Stimulated activated CD4-positive, alpha-beta T cell treated with anti-CD3 and anti-CD28 coated beads, Interleukin-1b, Interleukin-23, amount 100 ng/mL, for 24 hours (primary cell): ENCODE measurements at regions not wholly inside any gene's neighbourhood (a gene's known extent, or its start where the extent isn't known, plus 50 kb on each side); places are given as distances from the start of the nearest gene placed in this dataset.

Source experiments
- DNase-seq, 4 experiments: peaks; one replicate each; pipeline ENCODE4 v3.0.0-alpha.2; 2020; ENCODE audit warnings: low read depth in 4 of 4, low spot score in 1 of 4

- DNase-seq: no peak
Observed at GRCh38 chr3:102529452-102529851, 94.6 kb downstream of the ZPLD1 start.

DNA sequence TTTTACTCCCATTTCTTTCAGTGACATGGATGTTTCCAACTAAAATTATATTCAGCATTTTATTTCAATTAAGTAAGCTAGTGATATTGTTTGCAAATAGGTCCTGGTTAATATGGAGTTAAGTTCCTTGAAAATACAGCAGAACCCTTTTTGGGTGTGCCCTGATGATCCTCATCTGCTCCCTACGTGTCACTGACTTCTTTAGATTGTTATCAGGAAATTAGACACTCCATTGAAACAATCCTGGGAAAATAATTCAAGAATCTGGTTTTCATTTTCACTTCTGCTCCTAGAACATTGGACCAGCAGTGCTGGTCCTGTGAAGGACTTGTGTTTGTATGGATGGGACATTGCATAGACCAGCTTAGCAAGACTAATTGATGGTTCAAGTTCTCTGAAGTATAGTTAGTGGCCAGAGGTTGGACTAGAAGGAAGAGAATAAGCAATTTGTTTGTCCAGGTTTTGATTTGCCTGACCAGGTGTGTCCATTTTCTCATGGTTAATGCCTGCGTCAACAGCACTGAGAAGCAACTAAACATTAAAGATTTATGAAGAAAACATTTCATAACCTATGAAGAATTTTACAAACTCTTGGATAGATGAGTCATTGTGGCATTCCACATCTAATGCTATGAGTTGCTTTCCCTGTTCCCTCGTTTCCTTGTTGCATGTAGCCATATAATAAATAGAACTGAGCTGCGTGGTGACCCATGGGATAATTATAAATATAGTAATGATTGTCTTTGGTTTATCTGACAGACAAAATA, 95.8 kb downstream of the ZPLD1 start:
- no peak for DNase-seq

DNA sequence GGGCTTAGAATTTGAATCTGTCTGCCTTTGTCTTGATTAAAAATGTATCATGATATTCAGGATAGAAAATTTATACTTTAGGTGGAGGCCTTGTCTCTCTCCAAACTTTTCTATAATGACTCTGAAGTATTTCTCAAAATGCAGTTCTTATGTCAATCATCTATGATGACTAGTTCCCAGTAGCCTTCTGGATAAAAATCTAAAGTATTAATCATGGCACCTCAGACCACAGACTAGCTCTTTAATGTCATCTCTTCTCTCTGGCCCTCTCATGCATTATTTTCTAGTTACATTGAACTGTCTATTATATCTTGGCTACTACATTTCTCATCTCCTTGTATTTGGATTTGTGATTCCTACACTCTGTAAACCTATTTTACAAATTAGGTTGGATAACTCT, 96.9 kb downstream of the ZPLD1 start:
- no peak for DNase-seq

DNA sequence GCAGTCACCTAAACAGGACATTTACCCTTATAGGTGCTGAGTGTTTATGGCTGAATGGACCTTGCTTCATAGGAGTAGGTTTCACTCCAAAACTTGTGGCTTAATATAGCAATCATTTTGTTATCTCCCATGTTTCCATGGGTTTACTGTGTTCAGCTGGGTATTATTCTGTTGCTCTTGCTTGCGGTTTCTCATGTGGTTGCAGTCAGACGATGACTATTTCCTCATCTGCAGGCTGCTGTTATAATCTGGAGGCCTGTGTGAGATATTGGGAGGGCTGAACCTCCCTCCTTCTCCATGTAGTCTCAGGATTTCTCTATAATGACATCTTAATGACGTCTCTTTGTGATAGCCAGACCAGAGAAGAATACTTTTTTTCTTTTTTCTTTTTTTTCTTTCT, 98.1 kb downstream of the ZPLD1 start:
- no peak for DNase-seq

- DNase-seq: no peak
Observed at GRCh38 chr3:102533784-102534183, 99.0 kb downstream of the ZPLD1 start.

DNA sequence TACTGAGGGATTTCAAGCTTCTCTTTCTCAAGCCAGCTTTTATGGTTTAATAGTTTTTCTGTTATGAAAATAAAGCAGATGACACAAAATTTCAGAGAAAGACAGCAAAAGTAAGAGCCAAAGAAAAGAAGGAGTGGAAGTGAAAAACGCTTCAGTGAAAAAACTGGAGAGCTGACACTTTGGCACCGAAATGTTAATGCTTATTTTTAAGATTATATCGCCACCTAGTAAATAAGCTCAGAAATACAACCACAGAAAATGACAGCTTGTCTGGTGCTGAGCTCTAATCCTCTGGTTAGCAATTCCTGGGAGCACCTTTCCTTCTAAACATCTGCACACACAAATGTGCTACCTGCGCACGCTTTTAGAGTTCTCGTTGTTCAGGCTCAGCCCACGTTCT, 101.6 kb downstream of the ZPLD1 start:
- no peak for DNase-seq

- DNase-seq: no peak
Observed at GRCh38 chr3:102537123-102537522, 102.3 kb downstream of the ZPLD1 start.

DNA sequence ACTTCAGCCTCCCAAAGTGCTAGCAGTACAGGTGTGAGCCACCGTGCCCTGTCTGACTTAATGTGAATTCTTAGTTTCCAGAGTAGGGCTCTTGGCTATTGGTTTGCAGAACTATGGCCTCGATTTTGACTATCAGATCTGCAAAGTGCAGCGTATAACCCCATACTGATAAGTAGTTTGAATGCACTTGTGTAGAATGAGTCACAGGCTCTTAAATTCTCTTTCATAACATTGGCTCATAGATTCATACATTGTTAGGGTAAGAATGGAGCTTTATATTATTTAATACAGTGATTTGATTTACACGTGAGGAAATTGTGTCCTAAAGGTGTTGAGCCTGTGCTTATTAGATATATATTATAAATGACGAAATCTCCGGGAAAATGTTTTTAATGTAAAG, 109.9 kb downstream of the ZPLD1 start:
- DNase-seq: no peak

GRCh38 chr3:102545276-102545675, 110.5 kb downstream of the ZPLD1 start:
- no peak for DNase-seq

- DNase-seq: no peak
Observed at GRCh38 chr3:102553876-102554275, 119.1 kb downstream of the ZPLD1 start.

GRCh38 chr3:102570511-102570910, 135.7 kb downstream of the ZPLD1 start:
- DNase-seq: no peak

DNA sequence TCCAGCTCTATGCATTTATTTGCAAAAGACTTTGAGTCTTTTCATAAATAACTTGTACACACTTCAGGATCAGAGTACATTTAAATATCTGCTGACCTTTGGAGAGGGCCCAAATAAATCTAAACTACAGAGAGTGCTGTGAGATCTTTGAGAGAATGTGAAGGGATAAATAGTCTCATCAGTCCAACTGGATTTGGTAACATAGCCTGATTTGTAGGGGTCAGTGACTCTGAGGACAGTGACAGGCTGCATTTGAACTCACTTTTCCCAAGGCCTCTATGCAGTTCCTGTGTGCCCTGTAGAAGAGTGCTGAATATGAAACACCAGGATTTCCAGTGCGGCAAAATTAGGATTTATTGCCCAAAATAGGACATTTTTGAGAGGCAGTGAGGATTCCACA, 136.2 kb downstream of the ZPLD1 start:
- DNase-seq: no peak

DNA sequence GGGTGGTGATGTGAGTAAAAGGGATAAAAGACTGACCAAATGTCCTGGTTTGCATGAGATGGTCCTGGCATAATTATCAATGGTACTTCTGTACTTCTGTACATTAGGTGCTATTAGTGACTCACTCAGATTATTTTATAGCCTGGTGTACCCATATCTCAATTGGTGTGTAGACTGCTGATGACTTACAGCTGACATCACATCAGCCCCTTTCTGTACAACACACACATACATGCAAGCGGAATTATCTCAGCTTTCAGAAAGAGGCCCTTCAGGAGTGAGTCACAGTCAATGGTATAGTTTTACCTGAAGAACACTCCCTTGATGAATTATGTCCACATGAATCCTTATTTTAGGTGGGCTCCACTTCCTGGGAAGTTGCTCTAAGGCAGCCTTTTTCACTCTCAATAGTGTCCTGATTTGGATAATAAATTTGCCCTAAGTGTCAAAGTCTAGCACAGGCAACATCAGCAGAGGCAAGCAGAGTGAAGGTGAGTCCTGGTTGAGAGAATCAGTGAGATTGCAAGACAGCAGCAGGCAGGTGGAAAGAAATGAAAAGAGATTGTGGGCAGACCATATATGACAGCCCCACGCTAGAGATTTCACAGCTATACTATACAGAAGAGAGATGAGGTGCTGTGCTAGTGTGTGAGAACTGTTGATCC, 137.0 kb downstream of the ZPLD1 start:
- no peak for DNase-seq

DNA sequence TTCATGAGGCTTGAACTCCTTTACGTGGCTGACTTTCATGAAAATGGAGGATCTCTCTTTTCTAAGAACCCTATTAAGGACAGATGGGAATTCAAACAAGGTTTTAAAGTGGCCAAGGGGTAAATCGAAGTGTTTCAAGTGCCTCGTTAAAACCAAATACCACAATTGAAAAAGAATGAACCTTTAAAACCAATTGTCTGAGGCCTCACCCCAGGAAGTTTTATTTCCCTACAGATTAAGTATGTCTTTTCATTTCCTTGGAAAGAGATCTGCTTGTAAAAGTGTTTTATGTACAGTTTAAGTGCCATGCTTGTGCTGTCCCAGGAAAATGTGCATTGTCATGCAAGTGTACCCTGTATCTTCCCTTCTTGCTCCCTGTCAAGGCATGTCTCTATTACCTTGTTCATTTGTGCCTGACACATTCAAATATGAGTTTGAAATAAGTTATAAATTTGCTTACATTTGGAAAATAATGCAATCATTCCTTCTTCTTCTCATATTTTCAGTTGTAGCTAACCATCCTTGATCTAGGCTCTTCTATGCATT, 138.7 kb downstream of the ZPLD1 start:
- no peak for DNase-seq

DNA sequence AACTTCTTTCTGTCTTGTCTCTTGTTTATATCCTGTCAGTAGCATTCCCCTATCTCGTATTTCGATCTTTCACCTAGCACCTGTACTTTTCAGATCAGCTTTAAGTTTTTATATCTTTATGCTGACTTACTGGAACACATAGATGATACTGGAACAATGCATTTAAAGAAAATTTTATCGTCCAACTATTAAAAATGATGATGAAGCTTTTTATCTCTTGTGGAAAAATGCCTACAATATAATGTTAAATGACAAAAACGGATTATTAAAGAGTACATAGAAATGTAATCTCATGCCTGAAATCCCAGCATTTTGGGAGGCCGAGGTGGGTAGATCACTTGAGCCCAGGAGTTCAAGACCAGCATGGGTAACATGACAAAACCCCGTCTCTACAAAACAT, 139.5 kb downstream of the ZPLD1 start:
- DNase-seq: no peak

GRCh38 chr3:102576651-102577050, 141.8 kb downstream of the ZPLD1 start:
- DNase-seq: no peak

- no peak for DNase-seq
Observed at GRCh38 chr3:102577082-102577789, 142.4 kb downstream of the ZPLD1 start.

DNA sequence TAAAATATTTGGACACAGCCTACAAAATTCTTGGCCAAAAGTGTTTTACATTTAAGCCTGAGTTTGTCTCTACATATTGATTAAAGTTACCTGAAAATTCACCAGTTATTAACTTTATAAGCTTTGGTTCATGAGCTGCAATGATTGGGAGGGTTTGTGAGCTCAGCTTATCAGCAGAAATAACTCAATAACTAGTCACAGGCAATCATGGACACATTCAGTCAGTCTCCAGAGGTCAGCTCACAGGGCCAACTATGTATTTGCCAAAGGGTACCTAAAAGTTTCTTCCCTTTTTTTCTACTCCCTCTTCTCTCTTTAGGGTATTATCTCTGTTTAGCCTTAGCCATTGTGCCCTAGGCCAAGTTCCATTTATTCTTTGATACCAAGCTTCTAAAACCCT, 145.9 kb downstream of the ZPLD1 start:
- no peak for DNase-seq

GRCh38 chr3:102586485-102586884, 151.7 kb downstream of the ZPLD1 start:
- no peak for DNase-seq

- no peak for DNase-seq
Observed at GRCh38 chr3:102593812-102594602, 159.2 kb downstream of the ZPLD1 start.

DNA sequence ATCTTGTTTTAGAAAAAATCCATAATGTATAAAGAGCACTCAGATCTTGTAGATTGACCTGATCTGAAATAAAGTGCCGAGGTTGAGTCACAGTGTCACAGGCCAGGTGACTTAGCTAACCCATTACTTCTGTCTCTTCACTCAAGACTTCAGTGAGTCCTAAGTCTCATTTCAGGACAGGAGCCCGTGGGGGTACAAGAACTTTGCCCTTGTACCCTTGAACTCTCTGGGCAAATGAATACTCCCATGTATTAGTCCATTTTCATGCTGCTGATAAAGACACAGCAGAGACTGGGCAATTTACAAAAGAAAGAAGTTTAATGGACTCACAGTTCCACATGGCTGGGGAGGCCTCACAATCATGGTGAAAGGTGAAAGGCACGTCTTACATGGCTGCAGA, 160.2 kb downstream of the ZPLD1 start:
- DNase-seq: no peak
